H1 (cell line): ENCODE measurements at regions not wholly inside any gene's neighbourhood (a gene's known extent, or its start where the extent isn't known, plus 50 kb on each side); places are given as distances from the start of the nearest gene placed in this dataset.

ENCODE experiments used
- CHD7 ChIP-seq: fragments of 300-600 bp; sonication (generic); IDR thresholded peaks from 2 replicates; pipeline ENCODE4 v1.7.1; 2012; ENCODE audit warnings: low read length, moderate library complexity, mild to moderate bottlenecking, inconsistent platforms; ENCODE audit not compliant: insufficient replicate concordance
- PHF8 ChIP-seq: fragments of 200-600 bp; sonication (generic); conservative IDR thresholded peaks from 2 replicates; pipeline ENCODE4 v1.7.1; 2012; ENCODE audit warnings: low read depth, mild to moderate bottlenecking, inconsistent platforms, low read length, moderate library complexity
- SUZ12 ChIP-seq: fragments of 200-600 bp; sonication (generic); IDR thresholded peaks from 2 replicates; pipeline ENCODE4 v1.6.1; 2012; ENCODE audit warnings: mild to moderate bottlenecking, inconsistent platforms, low read length, moderate library complexity, mixed read lengths
- TBP ChIP-seq: IDR thresholded peaks from 2 replicates; pipeline ENCODE4 v1.6.1; 2011; ENCODE audit warnings: low read depth, low read length, improper control_type of control experiment

- TF ChIP-seq CHD7 (no peak), TBP (no peak), PHF8 (no peak), SUZ12 (no peak)
- TF ChIP-seq, all 59 proteins: peak for 0
These were observed 241.7 kb downstream of the IPMK start (continued) for GRCh38 chr10:58026036-58026435.
